Effector memory CD8-positive, alpha-beta T cell (primary cell): ENCODE measurements at regions not wholly inside any gene's neighbourhood (a gene's known extent, or its start where the extent isn't known, plus 50 kb on each side); places are given as distances from the start of the nearest gene placed in this dataset.

Source experiments
- ATAC-seq: fragments of 150-1000 bp; cut with Tn5 transposase; replicated peaks from 2 replicates; pipeline ENCODE4 v1.10.0; 2021; ENCODE audit warnings: mild to moderate bottlenecking, moderate library complexity
- DNase-seq, 3 experiments: peaks; one replicate each; pipeline ENCODE4 v3.0.0; 2021
- H3K27ac Mint-ChIP-seq, 2 donors: one replicate each; pipeline ENCODE4 v1.8.0; 2022; ENCODE audit warnings: mild to moderate bottlenecking in 2 of 2, mixed read lengths in 2 of 2, moderate library complexity in 2 of 2
- H3K27me3 Mint-ChIP-seq, 2 donors: one replicate each; pipeline ENCODE4 v1.8.0; 2022; ENCODE audit warnings: mixed read lengths in 2 of 2
- H3K36me3 Mint-ChIP-seq: one replicate; pipeline ENCODE4 v1.8.0; 2022; ENCODE audit warnings: mild to moderate bottlenecking, moderate library complexity, mixed read lengths; ENCODE audit not compliant: insufficient read depth
- H3K4me1 Mint-ChIP-seq, 2 donors: one replicate each; pipeline ENCODE4 v1.8.0; 2022; ENCODE audit warnings: low read depth in 2 of 2, mixed read lengths in 2 of 2
- H3K4me3 Mint-ChIP-seq, 2 donors: one replicate each; pipeline ENCODE4 v1.8.0; 2022; ENCODE audit warnings: mild to moderate bottlenecking in 2 of 2, mixed read lengths in 2 of 2, moderate library complexity in 2 of 2
- H3K9me3 Mint-ChIP-seq, 2 donors: one replicate each; pipeline ENCODE4 v1.8.0; 2022; ENCODE audit warnings: mixed read lengths in 2 of 2

- ATAC-seq = no peak
- Mint-ChIP-seq H3K27ac (no peak overlapping the region), H3K9me3 (no peaks in the 10 kb centered on the region), H3K36me3 (no peaks in the 10 kb centered on the region), H3K4me3 (no peak overlapping the region), H3K4me1 (no peaks in the 10 kb centered on the region), H3K27me3 (no peaks in the 10 kb centered on the region)
- DNase-seq = no peak
Measured at GRCh38 chr6:167653561-167653960, 173.2 kb upstream of the AFDN start.

GRCh38 chr6:167654389-167654788 is 172.3 kb upstream of the AFDN start:
- no peaks in the 10 kb centered on the region for H3K4me1 Mint-ChIP-seq
- no peak overlapping the region for H3K27ac Mint-ChIP-seq
- no peaks in the 10 kb centered on the region for H3K27me3 Mint-ChIP-seq
- H3K36me3 Mint-ChIP-seq = no peaks in the 10 kb centered on the region
- H3K9me3 Mint-ChIP-seq = no peaks in the 10 kb centered on the region
- ATAC-seq (no peak), DNase-seq (no peak)
- H3K4me3 Mint-ChIP-seq = no peak overlapping the region

GRCh38 chr6:167655174-167655821 is 171.4 kb upstream of the AFDN start:
- no peak overlapping the region for H3K27ac Mint-ChIP-seq
- no peaks in the 10 kb centered on the region for H3K36me3 Mint-ChIP-seq
- ATAC-seq (no peak), DNase-seq (no peak)
- H3K9me3 Mint-ChIP-seq = no peaks in the 10 kb centered on the region
- H3K4me3 Mint-ChIP-seq = no peak overlapping the region
- no peaks in the 10 kb centered on the region for H3K27me3 Mint-ChIP-seq
- H3K4me1 Mint-ChIP-seq = no peaks in the 10 kb centered on the region

- DNase-seq (no peak), ATAC-seq (no peak)
- no peak overlapping the region for H3K27ac Mint-ChIP-seq
Measured at GRCh38 chr6:167658106-167658505, 168.6 kb upstream of the AFDN start.

GRCh38 chr6:167659046-167659445 is 167.7 kb upstream of the AFDN start:
- Mint-ChIP-seq H3K27me3 (no peaks in the 10 kb centered on the region), H3K27ac (no peak overlapping the region), H3K4me1 (no peaks in the 10 kb centered on the region), H3K4me3 (no peak overlapping the region), H3K9me3 (no peaks in the 10 kb centered on the region), H3K36me3 (no peaks in the 10 kb centered on the region)
- DNase-seq (no peak), ATAC-seq (no peak)

More at GRCh38 chr6:167658106-167658505, 168.6 kb upstream of the AFDN start:
- Mint-ChIP-seq H3K4me1 (no peaks in the 10 kb centered on the region), H3K9me3 (no peaks in the 10 kb centered on the region), H3K27me3 (no peaks in the 10 kb centered on the region), H3K4me3 (no peak overlapping the region), H3K36me3 (no peaks in the 10 kb centered on the region)

GRCh38 chr6:167660424-167660823 is 166.3 kb upstream of the AFDN start:
- no peaks in the 10 kb centered on the region for H3K9me3 Mint-ChIP-seq
- H3K27me3 Mint-ChIP-seq = no peaks in the 10 kb centered on the region
- no peaks in the 10 kb centered on the region for H3K4me1 Mint-ChIP-seq
- DNase-seq (no peak), ATAC-seq (no peak)
- H3K36me3 Mint-ChIP-seq = no peaks in the 10 kb centered on the region
- no peak overlapping the region for H3K27ac Mint-ChIP-seq
- no peak overlapping the region for H3K4me3 Mint-ChIP-seq

GRCh38 chr6:167660944-167661551 is 165.7 kb upstream of the AFDN start:
- ATAC-seq = no peak
- H3K4me1 Mint-ChIP-seq = no peaks in the 10 kb centered on the region
- no peak overlapping the region for H3K4me3 Mint-ChIP-seq
- H3K27ac Mint-ChIP-seq = no peak overlapping the region
- no peak for DNase-seq
- no peaks in the 10 kb centered on the region for H3K27me3 Mint-ChIP-seq
- H3K9me3 Mint-ChIP-seq = no peaks in the 10 kb centered on the region
- H3K36me3 Mint-ChIP-seq = no peaks in the 10 kb centered on the region

GRCh38 chr6:167661552-167662044 is 165.1 kb upstream of the AFDN start:
- H3K4me3 Mint-ChIP-seq = no peak overlapping the region
- no peak for ATAC-seq
- DNase-seq = no peak
- no peaks in the 10 kb centered on the region for H3K9me3 Mint-ChIP-seq
- no peak overlapping the region for H3K27ac Mint-ChIP-seq
- no peaks in the 10 kb centered on the region for H3K4me1 Mint-ChIP-seq
- H3K36me3 Mint-ChIP-seq = no peaks in the 10 kb centered on the region
- peaks cover 0 to 4% of the 10 kb centered on the region in 2 donors for H3K27me3 Mint-ChIP-seq

GRCh38 chr6:167662075-167662880 is 164.4 kb upstream of the AFDN start:
- peaks cover 0 to 7% of the 10 kb centered on the region in 2 donors for H3K27me3 Mint-ChIP-seq
- DNase-seq (no peak), ATAC-seq (no peak)
- no peaks in the 10 kb centered on the region for H3K36me3 Mint-ChIP-seq
- no peak overlapping the region for H3K27ac Mint-ChIP-seq
- H3K9me3 Mint-ChIP-seq = no peaks in the 10 kb centered on the region
- H3K4me1 Mint-ChIP-seq = no peaks in the 10 kb centered on the region
- no peak overlapping the region for H3K4me3 Mint-ChIP-seq

- no peak for DNase-seq
- peaks cover 0 to 7% of the 10 kb centered on the region in 2 donors for H3K27me3 Mint-ChIP-seq
- H3K4me1 Mint-ChIP-seq = no peaks in the 10 kb centered on the region
- H3K27ac Mint-ChIP-seq = no peak overlapping the region
- H3K9me3 Mint-ChIP-seq = no peaks in the 10 kb centered on the region
- H3K36me3 Mint-ChIP-seq = no peaks in the 10 kb centered on the region
- no peak overlapping the region for H3K4me3 Mint-ChIP-seq
- no peak for ATAC-seq
Measured at GRCh38 chr6:167662881-167663205, 163.9 kb upstream of the AFDN start.

GRCh38 chr6:167663316-167663715 is 163.4 kb upstream of the AFDN start:
- no peaks in the 10 kb centered on the region for H3K4me1 Mint-ChIP-seq
- no peaks in the 10 kb centered on the region for H3K36me3 Mint-ChIP-seq
- H3K9me3 Mint-ChIP-seq = no peaks in the 10 kb centered on the region
- DNase-seq (no peak), ATAC-seq (no peak)
- H3K27ac Mint-ChIP-seq = no peak overlapping the region
- peaks cover 0 to 7% of the 10 kb centered on the region in 2 donors for H3K27me3 Mint-ChIP-seq
- H3K4me3 Mint-ChIP-seq = no peak overlapping the region

GRCh38 chr6:167663784-167664443 is 162.8 kb upstream of the AFDN start:
- DNase-seq (no peak), ATAC-seq (no peak)
- no peak overlapping the region for H3K4me3 Mint-ChIP-seq
- no peaks in the 10 kb centered on the region for H3K36me3 Mint-ChIP-seq
- H3K27ac Mint-ChIP-seq = no peak overlapping the region
- no peaks in the 10 kb centered on the region for H3K4me1 Mint-ChIP-seq
- peaks cover 0 to 7% of the 10 kb centered on the region in 2 donors for H3K27me3 Mint-ChIP-seq
- no peaks in the 10 kb centered on the region for H3K9me3 Mint-ChIP-seq
